NOMO-1 (cell line): ENCODE measurements at regions not wholly inside any gene's neighbourhood (a gene's known extent, or its start where the extent isn't known, plus 50 kb on each side); places are given as distances from the start of the nearest gene placed in this dataset.

Experiments used
- DNase-seq, 2 experiments: peaks; one replicate each; lab custom pipeline; 2025; ENCODE audit not compliant: unreplicated experiment in 2 of 2; lab: John Stamatoyannopoulos, UW

DNA sequence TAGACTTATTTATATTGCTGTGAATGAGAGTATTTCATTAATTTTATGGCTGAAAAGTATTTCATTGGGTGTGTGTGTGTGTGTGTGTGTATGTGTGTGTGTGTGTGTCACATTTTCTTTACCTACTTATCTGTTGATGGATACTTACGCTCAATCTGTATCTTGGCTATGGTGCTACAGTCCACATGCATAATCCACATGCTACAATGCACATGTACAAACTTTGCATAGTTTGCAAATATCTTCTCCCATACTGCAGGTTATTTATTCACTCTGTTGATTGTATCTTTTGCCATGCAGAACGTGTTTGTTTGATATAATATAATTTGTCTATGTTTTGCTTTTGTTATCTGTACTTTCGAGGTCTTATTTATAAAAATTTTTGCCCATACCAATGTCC lies 167.8 kb downstream of the RAB28 start:
- DNase-seq = no peak

DNA sequence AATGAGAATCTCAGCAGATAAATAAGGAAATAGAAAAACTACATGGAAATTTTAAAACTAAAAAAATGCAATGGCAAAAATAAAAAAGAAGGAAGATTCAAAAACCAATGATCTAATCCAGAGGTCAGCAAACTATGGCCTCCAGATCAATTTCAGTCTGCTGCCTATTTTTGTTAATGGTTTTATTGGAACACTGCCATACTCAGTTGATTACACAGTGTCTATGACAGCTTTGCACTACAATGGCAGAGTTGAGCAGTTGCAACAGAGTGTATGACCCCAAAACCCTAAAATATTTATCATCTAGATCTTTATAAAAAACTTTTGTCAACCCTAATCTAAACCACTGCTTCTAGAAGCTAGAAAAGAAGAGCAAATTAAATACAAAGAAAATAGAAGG lies 170.3 kb downstream of the RAB28 start:
- DNase-seq = no peak

DNA sequence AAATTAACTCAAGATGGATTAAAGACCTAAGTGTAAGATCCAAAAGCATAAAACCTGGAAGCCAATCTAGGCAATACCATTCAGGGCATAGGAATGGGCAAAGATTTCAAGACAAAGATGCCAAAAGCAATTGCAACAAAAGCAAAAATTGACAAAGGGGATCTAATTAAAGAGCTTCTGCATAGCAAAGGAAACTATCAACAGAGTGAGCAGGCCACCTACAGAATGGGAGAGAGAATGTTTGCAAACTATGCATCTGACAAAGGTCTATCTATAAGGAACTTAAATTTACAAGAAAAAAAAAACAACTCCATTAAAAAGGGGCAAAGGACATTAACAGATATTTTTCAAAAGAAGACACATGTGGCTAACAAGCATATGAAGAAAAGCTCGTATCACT lies 171.9 kb downstream of the RAB28 start:
- no peak for DNase-seq

DNA sequence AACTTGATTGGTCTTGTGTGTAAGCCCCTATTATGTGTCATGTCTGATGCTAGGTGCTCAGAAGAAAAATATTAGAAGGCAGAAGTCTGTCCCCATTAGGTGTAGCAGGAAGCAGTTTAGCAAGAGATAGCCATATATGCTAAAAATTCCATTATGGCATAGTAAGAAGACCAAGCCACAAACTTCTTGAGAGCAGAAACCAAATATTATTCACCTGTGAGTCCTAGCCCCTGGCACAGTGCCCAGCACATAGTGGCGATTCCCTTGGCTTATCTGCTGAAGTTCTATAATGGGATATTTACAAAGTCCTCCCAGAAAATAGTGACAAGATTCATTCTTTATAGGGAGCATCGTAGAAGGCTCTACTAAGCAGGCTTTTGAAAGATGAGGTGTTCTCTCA lies 174.4 kb downstream of the RAB28 start:
- no peak for DNase-seq

DNA sequence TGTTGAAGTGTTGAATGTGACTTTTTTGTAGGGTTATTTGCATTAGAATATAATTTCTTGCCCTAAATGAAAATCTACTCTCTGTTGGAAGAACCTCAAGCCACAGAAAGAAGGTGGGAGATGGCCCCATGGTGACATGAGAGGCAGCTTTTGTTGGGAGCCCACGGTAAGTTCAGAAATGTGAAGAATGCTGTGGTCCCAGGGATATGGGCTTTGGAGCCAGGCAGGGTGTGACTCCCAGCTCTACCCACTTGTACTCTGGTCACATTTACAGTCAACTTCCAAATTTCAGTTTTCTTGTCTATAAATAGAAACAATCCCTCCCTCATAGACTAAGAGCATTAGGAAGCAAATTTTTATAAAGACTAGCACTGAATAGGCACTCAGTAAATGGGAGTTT lies 177.8 kb downstream of the RAB28 start:
- no peak for DNase-seq

DNA sequence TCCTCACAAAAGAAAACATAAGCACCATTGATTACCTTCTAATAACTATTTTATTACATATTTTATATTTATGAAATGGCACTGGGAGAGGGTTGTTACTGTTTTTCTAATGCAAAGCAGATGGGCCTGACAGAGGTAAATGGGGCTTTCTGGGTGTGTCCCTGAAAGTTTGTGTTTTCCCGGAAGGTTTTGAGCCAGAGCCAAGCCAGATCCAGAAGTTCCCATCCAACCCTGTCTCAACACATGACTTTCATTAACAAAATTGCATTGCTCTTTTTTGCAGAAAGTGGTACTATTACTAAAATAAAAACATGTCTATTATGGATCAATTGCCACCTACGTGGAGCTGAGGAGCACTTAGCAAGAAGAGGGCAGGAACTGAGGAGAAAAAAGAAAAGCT lies 181.3 kb downstream of the RAB28 start:
- no peak for DNase-seq

DNA sequence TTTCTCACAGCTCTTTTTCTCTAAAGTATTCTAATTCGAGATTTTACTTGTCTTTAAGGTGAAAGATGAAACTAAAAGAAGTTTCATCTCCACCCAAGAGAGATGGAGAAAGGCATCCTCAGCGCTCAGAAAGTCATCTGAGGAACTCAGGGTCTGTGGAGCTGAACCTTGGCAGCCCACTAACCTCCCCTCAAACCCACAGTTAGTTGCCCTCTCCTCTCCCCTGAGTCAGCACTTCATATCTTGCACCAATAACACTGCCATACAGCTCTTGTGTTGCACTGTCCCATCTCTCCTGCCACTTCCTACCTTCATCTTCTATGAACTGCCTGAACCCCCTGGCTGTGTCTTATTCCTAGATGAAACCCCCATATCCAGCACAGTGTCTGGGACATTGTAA lies 184.8 kb downstream of the RAB28 start:
- DNase-seq = no peak

DNA sequence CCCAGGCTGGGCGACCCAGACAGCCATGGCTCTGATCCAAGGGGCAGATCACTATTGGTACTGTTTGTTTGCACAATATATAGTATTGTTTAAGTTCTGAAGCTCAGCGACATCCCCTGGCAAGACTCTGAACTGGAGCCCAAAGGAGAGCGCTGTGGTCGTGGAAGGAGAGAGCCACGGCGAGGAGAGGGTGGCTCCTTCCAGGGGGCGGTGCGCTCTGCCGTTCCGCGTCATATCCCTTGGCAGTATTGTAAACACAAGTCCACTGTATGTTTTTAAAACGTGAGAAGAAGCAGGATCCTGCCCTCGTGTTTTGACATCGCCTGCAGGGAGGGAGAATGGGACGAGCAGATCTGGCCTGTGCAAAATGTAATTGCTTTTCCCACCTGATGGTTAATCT lies 185.5 kb downstream of the RAB28 start:
- DNase-seq = no peak

DNA sequence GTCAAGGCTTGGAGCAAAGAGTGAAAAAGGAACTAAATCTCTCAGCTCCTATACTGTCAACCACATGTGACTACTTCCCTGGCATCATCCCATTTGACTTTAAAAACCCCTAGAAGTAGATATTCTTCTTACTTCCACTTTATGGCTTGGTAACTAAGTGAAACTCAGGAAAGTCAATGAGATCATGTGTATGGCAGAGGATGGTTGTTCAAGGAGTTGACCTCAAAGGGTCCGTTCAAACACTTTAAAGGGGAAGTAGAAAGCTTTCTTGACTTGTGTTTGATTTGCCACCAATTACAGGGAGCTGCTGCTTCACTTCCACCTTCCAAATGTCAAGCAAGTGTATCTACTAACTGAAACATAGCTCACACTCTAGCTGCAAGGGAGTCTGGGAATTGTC lies 187.2 kb downstream of the RAB28 start:
- peak in 1 of 2 experiments; percentile 0 for DNase-seq

DNA sequence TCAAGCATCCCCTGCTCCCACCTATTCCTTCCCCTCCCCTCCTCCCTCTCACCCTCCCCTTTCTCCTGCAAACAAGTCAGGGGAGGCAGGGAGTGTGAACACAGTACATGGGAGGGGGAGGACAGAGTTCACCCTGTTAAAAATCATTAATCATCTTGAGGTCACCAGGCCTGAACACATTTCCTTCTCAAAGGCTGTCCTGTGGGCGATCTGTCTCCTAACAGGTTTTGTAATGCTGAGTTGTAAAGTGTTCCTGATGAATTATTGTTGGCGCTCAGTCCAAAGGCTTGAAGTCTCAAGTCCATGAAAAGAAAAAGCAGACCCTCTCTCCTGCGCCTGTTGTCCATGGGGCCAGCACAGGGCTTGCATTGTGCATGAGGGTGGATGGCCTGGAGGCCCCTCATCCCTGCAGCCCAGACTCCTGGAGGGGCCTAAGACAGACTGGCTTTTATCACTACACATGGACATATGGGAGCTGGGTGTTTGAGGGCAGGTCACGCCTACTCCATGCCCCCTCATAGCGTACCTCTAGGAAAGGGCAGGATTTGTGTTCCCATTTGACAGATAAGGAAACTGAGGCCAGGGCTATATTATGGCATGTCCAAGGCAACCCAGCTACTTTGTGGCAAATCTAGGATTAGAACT lies 189.1 kb downstream of the RAB28 start:
- no peak for DNase-seq

DNA sequence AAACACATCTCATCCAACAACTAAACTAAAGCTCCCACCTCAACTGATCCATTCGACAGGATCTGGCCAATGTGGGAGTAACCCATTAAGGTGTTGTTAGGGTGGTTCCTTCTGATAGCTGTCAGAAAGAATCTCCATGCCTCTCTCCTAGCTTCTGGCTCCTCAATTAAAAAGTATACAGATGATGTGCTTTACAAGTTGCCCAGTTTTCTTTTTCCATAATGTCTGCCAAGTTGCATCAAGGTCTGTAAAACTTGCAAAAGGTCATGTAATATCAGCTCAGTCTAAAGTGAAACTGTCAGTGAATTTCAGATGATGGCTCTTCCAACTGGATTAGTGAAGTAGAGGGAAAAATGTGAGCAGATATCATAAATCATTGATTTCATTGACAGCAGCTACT lies 191.8 kb downstream of the RAB28 start:
- no peak for DNase-seq

DNA sequence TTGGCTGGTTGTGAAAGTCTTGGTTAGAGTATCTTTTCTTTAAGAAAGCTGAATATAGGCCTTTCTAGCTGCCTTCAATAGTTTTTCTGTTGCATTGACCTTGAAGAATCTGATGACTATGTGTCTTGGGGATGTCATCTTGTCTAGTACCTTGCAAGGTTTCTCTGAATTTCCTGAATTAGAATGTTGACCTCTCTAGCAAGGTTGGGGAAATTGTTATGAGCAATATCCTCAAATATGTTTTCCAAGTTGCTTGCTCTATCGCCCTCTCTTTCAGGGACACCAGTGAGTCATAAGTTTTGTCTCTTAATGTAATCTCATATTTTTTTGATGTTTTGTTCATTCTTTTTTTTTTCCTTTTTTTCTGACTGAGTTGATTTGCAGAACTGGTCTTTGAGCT lies 194.7 kb downstream of the RAB28 start:
- DNase-seq = no peak

DNA sequence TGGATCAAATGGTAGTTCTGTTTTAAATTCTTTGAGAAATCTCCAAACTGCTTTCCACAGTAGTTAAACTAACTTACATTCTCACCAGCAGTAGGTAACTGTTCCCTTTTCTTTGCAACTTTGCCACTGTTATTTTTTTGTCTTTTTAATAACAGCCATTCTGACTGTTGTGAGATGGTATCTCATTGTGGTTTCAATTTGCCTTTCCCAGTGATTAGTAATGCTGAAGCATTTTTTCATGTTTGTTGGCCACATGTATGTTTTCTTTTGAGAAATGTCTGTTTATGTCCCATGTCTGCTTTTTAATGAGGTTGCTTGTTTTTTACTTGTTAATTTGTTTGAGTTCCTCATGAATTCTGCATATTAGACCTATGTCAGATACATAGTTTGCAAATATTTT lies 198.8 kb downstream of the RAB28 start:
- DNase-seq = no peak

DNA sequence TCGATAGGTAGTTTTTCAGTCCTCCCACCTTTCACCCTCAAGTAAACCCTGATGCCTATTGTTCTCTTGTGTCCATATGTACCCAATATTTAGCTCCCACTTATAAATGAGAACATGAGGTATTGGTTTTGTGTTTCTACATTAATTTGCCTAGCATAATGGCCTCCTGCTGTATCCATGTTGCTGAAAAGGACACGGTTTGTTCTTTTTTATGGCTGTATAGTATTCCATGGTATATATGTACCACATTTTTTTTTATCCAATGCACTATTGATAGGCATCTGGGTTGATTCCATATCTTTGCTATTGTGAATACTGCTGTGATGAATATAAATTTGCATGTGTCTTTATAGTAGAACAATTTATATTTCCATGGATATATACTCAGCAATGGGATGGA lies 199.2 kb downstream of the RAB28 start:
- no peak for DNase-seq

DNA sequence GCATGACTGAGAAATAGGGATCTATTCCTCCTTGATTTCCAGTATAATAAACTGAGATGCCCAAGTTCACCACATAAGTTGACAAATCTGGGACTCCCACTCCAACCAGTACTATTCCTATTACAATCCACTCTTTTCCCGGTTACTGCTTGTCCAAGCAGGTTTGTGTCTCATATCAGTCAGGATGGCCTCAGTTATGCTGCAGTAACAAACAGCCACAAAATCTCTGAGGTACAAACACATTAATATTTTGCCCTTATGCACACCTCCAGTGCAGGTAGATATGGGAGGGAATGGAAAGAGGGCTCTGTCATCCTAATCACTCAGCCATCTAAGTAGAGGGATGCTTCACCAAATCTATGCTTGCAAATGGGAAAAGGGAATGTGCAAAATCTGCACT lies 207.8 kb downstream of the RAB28 start:
- DNase-seq = no peak

DNA sequence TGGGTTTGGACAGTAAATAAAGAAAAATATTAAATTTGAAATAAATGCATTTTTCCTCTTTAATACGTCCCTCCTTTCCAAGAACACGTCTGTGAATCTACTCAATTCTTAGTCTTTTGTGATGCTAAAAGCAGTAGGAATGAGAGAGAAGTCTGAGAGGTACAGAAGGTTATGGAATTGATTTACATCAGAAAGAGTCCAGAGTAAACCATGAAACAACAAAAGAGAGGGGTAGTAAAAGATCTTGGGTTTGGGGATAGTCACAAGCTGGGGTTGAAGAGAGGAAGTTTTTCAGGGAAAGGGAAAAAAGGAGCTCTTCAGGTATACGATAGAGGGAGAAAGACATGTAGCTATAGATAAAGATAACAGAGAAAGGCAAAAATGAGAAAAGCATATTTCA lies 215.4 kb downstream of the RAB28 start:
- DNase-seq = no peak

DNA sequence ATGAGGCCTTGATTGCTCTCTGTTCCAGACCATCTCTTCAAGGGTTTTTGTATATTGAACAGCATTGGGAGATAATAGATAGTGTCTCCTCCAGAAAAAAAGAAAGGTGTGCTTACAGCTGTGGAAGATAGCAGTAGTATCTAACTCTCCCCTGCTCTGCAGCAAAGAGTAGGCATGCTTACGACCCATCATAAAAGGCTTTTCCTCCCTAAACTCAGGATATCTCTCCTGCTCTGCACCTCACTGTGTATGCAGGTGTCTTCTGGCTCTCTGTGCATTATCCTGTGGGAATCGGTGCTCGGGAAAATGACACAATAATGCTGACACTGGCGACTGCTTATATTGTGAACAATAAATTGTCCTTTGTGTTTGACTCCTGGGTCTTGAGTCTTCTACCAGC lies 216.0 kb downstream of the RAB28 start:
- DNase-seq = no peak

DNA sequence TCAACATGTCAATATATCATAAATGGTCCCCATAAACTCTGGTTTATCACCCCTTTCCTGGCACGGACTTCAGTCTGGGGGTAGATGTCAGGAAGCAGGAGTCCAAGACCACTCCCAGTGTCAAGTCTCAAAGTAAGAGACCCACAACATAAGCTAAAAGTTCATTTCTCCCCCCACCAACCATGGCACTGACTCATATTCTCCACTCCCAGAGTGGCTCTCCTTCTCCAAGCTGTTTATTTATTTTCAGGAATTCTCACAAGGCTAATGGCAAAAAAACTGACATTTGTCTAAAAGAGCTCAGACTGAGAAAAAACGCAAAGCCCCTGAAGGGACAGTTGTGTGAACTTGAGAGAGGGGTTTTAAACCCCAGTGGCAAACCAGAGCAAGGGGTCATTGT lies 217.0 kb downstream of the RAB28 start:
- no peak for DNase-seq

DNA sequence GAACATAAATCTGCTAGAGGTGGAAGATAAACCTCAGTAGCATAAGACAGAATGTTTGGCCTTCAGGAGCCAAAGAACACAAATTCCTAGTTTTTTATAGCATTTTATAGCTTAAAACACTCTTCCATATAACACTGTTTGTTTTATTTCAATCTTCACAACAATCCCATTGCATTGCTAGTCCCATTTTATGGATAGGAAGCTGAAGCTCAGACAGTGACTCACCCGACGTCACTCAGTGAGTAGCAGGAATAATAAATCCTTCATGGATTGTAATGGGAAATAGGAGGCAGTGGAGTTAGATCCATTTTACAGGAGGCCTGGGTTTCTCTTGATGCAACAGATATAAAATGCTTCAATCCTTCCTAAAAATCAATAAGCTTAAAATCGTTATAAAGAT lies 217.5 kb downstream of the RAB28 start:
- DNase-seq = no peak

DNA sequence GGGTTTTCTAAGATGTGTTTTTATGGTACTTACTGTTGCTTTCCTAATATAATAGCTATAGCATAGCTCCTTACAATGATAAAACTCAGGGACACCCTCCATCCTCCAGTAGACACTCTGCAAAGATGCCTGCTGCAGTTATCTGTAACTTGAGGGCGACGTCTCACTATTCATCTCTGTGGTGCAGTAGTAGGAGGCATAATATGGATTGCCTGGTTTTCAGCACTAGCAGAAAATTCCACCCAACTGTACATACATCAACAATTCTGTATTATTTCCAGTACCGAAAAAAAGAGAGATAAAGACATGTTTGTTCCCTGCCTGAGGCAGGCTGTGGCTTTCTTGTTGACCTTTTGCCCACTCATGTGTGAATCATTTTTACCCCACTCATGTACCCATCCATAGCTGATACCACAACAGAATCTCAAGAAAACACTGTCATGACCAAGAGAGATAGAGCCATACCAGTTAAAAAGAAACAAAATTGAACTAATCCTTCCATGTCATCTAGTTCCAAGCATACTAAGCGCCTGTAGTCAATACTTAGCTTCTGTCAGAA lies 220.1 kb downstream of the RAB28 start:
- no peak for DNase-seq

DNA sequence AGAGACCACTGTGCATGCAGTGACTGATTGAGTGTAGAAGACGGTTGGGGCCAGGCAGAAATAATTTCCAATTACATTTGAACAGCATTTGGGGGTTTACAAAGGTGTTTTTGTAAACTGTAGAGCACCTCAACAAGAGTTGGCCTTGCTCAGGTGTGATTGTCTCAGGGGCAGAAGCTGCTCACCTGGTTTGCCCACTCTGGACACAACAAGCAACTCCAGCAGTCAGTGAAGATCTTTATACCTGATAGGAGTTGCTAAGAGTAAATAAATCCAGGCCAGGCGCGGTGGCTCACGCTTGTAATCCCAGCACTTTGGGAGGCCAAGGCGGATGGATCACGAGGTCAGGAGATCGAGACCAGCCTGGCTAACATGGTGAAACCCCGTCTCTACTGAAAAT lies 221.3 kb downstream of the RAB28 start:
- DNase-seq = no peak

DNA sequence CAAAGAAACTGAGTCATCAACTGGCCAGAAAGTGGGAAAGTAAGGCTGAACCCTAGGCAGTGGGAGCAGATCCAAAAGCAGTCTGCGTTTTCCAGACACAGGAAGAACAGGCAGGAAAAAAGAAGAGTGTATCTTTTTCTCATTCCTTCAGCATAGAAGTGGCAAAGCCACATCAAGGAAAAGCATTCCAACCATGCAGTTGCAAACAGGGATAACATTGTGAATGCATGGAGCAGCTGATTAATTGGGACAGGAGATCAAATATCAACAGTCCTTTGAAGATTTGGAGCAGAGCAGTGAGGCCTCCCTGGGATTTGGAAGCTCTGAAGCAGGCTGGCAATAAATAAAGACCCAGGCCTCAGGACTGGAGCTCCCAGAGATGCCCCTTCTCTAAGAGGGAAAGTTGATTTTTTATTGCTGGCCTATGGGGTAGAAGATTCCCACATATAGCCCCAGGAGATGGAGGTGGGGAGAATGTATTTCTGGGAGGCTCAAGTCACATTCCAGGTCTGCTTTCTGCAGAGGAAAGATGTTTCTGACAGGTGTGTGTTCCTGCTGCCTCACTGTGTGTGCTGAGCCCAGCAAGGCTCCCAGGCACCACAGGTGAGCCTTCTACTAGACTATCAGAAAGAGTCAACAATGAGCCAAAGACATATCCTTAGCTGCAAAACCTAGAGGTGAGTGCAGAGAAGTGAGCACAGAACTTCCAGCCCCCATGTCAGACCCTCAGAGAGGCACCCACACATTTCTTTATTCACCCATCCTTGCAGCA lies 222.5 kb downstream of the RAB28 start:
- no peak for DNase-seq
